Nephron progenitor cell (in vitro differentiated cells): ENCODE measurements at regions not wholly inside any gene's neighbourhood (a gene's known extent, or its start where the extent isn't known, plus 50 kb on each side); places are given as distances from the start of the nearest gene placed in this dataset.
A peak's percentile ranks its signal among the peaks of the same experiment; 100 is the strongest.
"Not testable (repeated sequence)": the region's sequence is repeated elsewhere in the genome, so short reads cannot be mapped to it uniquely, and the experiment has no call there.

ENCODE experiments used
- DNase-seq: peaks from one replicate; pipeline ENCODE4 v3.0.0; 2021
- H3K27ac Mint-ChIP-seq: 2 replicates; pipeline ENCODE4 v1.8.0; 2021; ENCODE audit warnings: mild to moderate bottlenecking, moderate library complexity, mixed read lengths
- H3K27me3 Mint-ChIP-seq: 2 replicates; pipeline ENCODE4 v1.8.0; 2021; ENCODE audit warnings: mild to moderate bottlenecking, low read depth, mixed read lengths; ENCODE audit not compliant: poor library complexity
- H3K36me3 Mint-ChIP-seq: 2 replicates; pipeline ENCODE4 v1.8.0; 2021; ENCODE audit warnings: low read depth, mixed read lengths
- H3K4me1 Mint-ChIP-seq: 2 replicates; pipeline ENCODE4 v1.8.0; 2021; ENCODE audit warnings: mixed read lengths
- H3K4me3 Mint-ChIP-seq: 2 replicates; pipeline ENCODE4 v1.8.0; 2021; ENCODE audit warnings: mild to moderate bottlenecking, moderate library complexity, mixed read lengths
- H3K9me3 Mint-ChIP-seq: 2 replicates; pipeline ENCODE4 v1.8.0; 2021; ENCODE audit warnings: mild to moderate bottlenecking, moderate library complexity, mixed read lengths
- TF ChIP-seq, protein P1 (sequence below): fragments of 200-600 bp; sonication (generic); IDR thresholded peaks from 2 replicates; pipeline ENCODE4 v1.5.0; 2021; ENCODE audit warnings: antibody characterized with exemption

DNA sequence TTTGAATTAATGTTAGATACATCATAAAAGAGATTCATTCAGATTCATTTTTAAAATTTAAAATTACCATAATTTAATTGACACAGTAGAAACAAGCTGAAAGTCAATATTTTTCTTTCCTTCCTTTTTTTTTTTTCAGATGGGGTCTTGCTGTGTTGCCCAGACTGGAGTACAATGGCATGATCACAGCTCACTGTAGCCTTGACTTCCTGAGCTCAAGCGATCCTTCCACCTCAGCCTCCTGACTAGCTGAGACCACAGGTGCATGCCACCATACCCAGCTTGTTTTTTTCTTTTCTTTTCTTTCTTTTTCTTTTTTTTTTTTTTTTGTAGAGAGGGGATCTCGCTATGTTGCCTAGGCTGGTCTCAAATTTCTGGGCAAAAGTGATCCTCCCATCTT is 131.6 kb upstream of the TBCA start:
- Mint-ChIP-seq H3K4me3 (no peak overlapping the region), H3K27ac (no peak overlapping the region), H3K27me3 (peaks cover 6% of the 10 kb centered on the region), H3K9me3 (no peaks in the 10 kb centered on the region), H3K4me1 (peaks cover 38% of the 10 kb centered on the region), H3K36me3 (no peaks in the 10 kb centered on the region)
- TF ChIP-seq, protein P1, sequence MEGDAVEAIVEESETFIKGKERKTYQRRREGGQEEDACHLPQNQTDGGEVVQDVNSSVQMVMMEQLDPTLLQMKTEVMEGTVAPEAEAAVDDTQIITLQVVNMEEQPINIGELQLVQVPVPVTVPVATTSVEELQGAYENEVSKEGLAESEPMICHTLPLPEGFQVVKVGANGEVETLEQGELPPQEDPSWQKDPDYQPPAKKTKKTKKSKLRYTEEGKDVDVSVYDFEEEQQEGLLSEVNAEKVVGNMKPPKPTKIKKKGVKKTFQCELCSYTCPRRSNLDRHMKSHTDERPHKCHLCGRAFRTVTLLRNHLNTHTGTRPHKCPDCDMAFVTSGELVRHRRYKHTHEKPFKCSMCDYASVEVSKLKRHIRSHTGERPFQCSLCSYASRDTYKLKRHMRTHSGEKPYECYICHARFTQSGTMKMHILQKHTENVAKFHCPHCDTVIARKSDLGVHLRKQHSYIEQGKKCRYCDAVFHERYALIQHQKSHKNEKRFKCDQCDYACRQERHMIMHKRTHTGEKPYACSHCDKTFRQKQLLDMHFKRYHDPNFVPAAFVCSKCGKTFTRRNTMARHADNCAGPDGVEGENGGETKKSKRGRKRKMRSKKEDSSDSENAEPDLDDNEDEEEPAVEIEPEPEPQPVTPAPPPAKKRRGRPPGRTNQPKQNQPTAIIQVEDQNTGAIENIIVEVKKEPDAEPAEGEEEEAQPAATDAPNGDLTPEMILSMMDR: no peak
- DNase-seq: no peak

DNA sequence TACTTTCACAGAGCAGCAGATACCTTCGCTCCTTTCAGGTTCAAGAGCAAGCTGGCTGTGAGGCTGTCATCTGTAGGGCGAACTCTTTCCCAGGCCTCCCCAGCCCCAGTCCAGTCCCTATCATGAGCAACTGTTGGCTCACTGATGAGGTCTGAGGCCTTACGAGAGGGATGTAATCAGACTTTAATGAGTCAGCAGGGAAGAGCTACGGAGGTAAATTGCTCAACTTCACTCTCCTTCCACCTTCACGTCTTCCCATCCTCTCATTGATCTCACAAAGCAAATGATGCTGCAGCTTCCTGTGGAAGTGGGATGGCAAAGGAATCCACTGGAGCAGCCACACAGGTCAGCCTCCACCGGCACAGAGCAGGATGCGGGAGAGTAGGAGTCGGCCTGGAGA is 130.7 kb upstream of the TBCA start:
- peaks cover 29% of the 10 kb centered on the region for H3K4me1 Mint-ChIP-seq
- H3K36me3 Mint-ChIP-seq: no peaks in the 10 kb centered on the region
- H3K27me3 Mint-ChIP-seq: peaks cover 5% of the 10 kb centered on the region
- no peaks in the 10 kb centered on the region for H3K9me3 Mint-ChIP-seq
- H3K27ac Mint-ChIP-seq: peak overlapping the region; percentile 78
- TF ChIP-seq, protein P1: no peak
- H3K4me3 Mint-ChIP-seq: no peak overlapping the region
- DNase-seq: no peak

DNA sequence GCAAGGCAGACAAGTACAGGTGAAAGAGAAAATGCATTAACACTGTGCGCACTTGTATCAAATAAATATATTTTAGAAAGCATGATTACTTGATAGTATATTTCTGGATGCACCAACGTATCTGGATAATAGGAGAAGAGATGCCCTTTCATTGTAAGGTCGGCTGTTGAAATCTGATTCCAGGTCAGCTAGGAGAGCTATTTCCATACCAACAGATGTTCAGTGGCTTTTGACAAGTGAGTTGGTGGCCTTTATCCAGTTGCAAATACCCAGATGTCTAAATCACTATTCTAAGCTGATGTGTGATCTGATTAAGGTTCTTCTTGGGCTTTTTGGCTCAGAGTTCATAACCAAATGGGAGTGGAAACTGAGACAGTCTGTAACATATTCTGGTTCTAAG is 128.2 kb upstream of the TBCA start:
- Mint-ChIP-seq H3K36me3 (no peaks in the 10 kb centered on the region), H3K4me1 (peaks cover 12% of the 10 kb centered on the region), H3K27ac (no peak overlapping the region), H3K9me3 (no peaks in the 10 kb centered on the region), H3K27me3 (peaks cover 5% of the 10 kb centered on the region), H3K4me3 (no peak overlapping the region)
- no peak for DNase-seq
- TF ChIP-seq, protein P1: no peak

DNA sequence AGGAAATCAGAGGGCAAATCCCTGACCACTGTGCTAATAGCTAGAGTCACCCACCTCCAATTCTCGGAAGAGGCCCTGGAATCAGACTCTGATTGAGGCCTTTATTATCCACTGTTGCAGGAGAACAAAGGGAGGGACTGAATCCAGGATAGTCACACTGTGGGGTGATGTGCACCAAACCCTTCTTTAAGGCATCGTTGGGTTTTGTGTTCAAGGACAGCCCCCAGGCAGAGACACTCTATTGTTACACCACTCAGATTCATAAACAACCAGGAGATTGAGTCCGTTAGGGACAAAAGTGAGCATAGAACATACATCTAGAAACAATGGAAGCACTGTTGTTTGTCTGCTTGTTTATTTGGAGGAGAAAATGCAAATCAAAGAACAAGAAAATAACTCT is 124.6 kb upstream of the TBCA start:
- no peak for DNase-seq
- Mint-ChIP-seq H3K4me1 (peaks cover 4% of the 10 kb centered on the region), H3K9me3 (no peaks in the 10 kb centered on the region), H3K27me3 (peaks cover 4% of the 10 kb centered on the region), H3K4me3 (no peak overlapping the region), H3K36me3 (no peaks in the 10 kb centered on the region), H3K27ac (no peak overlapping the region)
- TF ChIP-seq, protein P1: no peak

DNA sequence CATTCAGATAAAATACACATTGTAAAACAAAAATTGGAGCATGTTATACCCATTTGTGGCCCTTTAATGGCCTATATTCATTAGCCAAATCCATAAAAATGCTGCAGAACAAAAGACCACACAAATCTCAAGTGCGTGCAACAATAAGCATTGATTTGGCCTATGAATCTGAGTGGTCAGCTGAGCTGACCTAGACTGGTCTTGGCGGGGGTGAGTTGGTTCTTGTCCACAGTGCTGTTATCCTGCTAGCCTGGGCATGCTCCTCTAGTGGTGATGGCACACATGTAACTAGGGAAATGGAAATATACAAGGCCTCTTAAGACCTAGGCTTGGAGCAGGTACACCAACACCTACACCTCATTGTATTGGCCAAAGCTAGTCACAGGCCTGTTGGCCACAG is 122.2 kb upstream of the TBCA start:
- DNase-seq: no peak
- peaks cover 3% of the 10 kb centered on the region for H3K4me1 Mint-ChIP-seq
- TF ChIP-seq, protein P1: no peak
- peaks cover 3% of the 10 kb centered on the region for H3K27me3 Mint-ChIP-seq
- no peaks in the 10 kb centered on the region for H3K36me3 Mint-ChIP-seq
- no peaks in the 10 kb centered on the region for H3K9me3 Mint-ChIP-seq
- no peak overlapping the region for H3K4me3 Mint-ChIP-seq
- no peak overlapping the region for H3K27ac Mint-ChIP-seq

DNA sequence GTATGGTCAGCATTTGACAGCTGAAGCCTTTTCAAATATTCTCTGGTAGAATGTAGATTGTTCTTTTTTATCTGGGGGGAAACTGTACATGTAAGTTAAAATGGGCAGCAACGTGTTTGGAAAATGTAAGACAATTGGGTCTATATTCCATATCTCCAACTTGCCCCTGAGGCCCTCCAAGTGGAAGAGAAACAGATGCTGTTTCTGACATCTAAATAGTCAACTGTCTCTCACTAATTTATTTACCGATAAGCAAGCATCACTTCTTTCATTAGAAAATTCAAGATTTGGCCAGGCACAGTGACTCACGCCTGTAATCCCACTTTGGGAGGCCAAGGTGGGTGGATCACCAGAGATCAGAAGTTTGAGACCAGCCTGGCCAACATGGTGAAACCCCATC is 120.2 kb upstream of the TBCA start:
- Mint-ChIP-seq H3K27ac (no peak overlapping the region), H3K4me3 (no peak overlapping the region), H3K36me3 (no peaks in the 10 kb centered on the region), H3K27me3 (peaks cover 4% of the 10 kb centered on the region), H3K9me3 (no peaks in the 10 kb centered on the region), H3K4me1 (peaks cover 13% of the 10 kb centered on the region)
- no peak for DNase-seq
- TF ChIP-seq, protein P1: no peak

DNA sequence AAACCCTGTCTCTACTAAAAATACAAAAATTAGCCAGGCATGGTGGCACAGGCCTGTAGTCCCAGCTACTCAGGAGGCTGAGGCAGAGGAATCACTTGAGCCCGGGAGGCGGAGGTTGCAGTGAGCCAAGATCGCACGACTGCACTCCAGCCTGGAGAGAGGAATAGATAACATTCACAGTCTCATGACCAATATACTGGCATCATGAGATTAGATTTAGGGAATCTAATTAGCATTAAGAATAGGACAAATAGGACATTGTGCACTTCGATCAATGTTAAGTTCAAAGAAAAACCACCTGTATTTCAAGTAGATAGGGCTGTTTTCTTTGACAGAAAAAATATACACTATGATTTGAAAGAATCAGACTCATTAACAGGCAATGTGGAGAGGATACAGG is 118.0 kb upstream of the TBCA start:
- H3K27ac Mint-ChIP-seq, H3K4me3 Mint-ChIP-seq, H3K36me3 Mint-ChIP-seq, DNase-seq, H3K9me3 Mint-ChIP-seq: not testable (repeated sequence)
- Mint-ChIP-seq H3K27me3 (peaks cover 16% of the 10 kb centered on the region), H3K4me1 (peaks cover 13% of the 10 kb centered on the region)
